NCI-H1105 treated with DMSO at 0.1 percent for 48 hours (cell line): ENCODE measurements at regions not wholly inside any gene's neighbourhood (a gene's known extent, or its start where the extent isn't known, plus 50 kb on each side); places are given as distances from the start of the nearest gene placed in this dataset.

Experiments used
- DNase-seq: peaks from one replicate; lab custom pipeline; 2025; lab: John Stamatoyannopoulos, UW

- no peak for DNase-seq
Observed at GRCh38 chr20:58565461-58566175, 50.4 kb upstream of the APCDD1L start.
